Kidney (tissue), 13 donors: ENCODE measurements at regions not wholly inside any gene's neighbourhood (a gene's known extent, or its start where the extent isn't known, plus 50 kb on each side); places are given as distances from the start of the nearest gene placed in this dataset.
"Not testable (repeated sequence)": the region's sequence is repeated elsewhere in the genome, so short reads cannot be mapped to it uniquely, and the experiment has no call there.

ENCODE experiments used
- DNase-seq, 5 donors: peaks; one replicate each; pipeline ENCODE4 v3.0.0-alpha.2; 2013 to 2020
- FAIRE-seq: peaks from 2 replicates; lab custom pipeline; 2012; peaks lifted over from hg19 to GRCh38; lab: Jason Lieb, UNC
- H3K27ac ChIP-seq, 2 donors: one replicate each; pipeline ENCODE4 v1.7.0; 2013; ENCODE audit warnings: low read depth in 2 of 2, low read length in 2 of 2, inconsistent platforms in 1 of 2
- H3K27me3 ChIP-seq: one replicate; pipeline ENCODE4 v1.7.1; 2013; ENCODE audit warnings: low read length, inconsistent platforms; ENCODE audit not compliant: control insufficient read depth, insufficient read depth
- H3K36me3 ChIP-seq, 3 donors: one replicate each; pipeline versions ENCODE4 v1.7.0 to v1.7.1; 2013; ENCODE audit warnings: low read length in 3 of 3, control low read depth in 1 of 3, inconsistent platforms in 1 of 3; ENCODE audit not compliant: insufficient read depth in 3 of 3, control insufficient read depth in 2 of 3
- H3K4me1 ChIP-seq, 3 donors: one replicate each; pipeline versions ENCODE4 v1.7.0 to v1.7.1; 2013; ENCODE audit warnings: low read length in 3 of 3, inconsistent platforms in 1 of 3, low read depth in 1 of 3; ENCODE audit not compliant: control insufficient read depth in 2 of 3, insufficient read depth in 2 of 3
- H3K4me3 ChIP-seq, 3 donors: one replicate each; pipeline versions ENCODE4 v1.7.0 to v1.8.1; 2013; ENCODE audit warnings: low read length in 3 of 3, control low read depth in 1 of 3, inconsistent platforms in 1 of 3
- H3K9ac ChIP-seq, 3 donors: one replicate each; pipeline versions ENCODE4 v1.7.0 to v1.7.1; 2013; ENCODE audit warnings: low read length in 3 of 3, control low read depth in 1 of 3, inconsistent platforms in 1 of 3
- H3K9me3 ChIP-seq, 3 donors: one replicate each; pipeline versions ENCODE4 v1.7.0 to v1.7.1; 2013; ENCODE audit warnings: low read length in 3 of 3, control low read depth in 1 of 3, inconsistent platforms in 1 of 3; ENCODE audit not compliant: control insufficient read depth in 2 of 3, insufficient read depth in 1 of 3
- intact Hi-C: fragments of 100-400 bp; cut with DNase I; formaldehyde crosslinking; loops from one replicate; pipeline ENCODE4 v1.11.1; 2022
- TF ChIP-seq, protein P1 (sequence below): IDR thresholded peaks from 3 replicates; pipeline ENCODE4 v1.5.1; 2012; ENCODE audit warnings: mild to moderate bottlenecking, moderate library complexity, borderline replicate concordance; ENCODE audit not compliant: insufficient read depth; ENCODE audit errors: extremely low read depth
- donor health status: control.
- donor health status: control.
- donor health status: control.
- donor health status: control.
- donor health status: control.
- donor health status: DM: yes; HTN: yes; CAD: no.
- donor health status: Normal renal cell carcinoma (clear cell type).

DNA sequence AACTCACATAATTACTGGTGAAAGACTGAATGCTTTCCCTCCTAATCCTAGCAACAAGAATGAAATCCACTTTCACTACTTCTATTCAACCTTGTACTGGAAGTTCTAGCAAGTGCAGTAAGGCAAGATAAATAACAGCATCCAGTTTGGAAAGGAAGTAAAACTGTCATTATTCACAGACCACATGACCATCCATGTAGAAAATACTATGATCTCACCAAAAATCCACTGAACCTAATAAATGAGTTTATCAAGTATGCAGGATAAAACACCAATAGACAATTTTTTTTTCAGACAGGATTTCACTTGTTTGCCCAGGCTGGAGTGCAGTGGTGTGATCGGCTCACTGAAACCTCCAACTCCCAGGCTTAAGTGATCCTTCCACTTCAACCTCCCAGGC lies 117.7 kb downstream of the TMEM167A start:
- DNase-seq (no peak), FAIRE-seq (no peak)
- H3K9ac ChIP-seq: no peak overlapping the region
- H3K4me1 ChIP-seq: no peaks in the 10 kb centered on the region
- no peak overlapping the region for H3K27ac ChIP-seq
- no peak overlapping the region for H3K4me3 ChIP-seq
- intact Hi-C loops: no loop called here
- no peaks in the 10 kb centered on the region for H3K9me3 ChIP-seq
- TF ChIP-seq, protein P1, sequence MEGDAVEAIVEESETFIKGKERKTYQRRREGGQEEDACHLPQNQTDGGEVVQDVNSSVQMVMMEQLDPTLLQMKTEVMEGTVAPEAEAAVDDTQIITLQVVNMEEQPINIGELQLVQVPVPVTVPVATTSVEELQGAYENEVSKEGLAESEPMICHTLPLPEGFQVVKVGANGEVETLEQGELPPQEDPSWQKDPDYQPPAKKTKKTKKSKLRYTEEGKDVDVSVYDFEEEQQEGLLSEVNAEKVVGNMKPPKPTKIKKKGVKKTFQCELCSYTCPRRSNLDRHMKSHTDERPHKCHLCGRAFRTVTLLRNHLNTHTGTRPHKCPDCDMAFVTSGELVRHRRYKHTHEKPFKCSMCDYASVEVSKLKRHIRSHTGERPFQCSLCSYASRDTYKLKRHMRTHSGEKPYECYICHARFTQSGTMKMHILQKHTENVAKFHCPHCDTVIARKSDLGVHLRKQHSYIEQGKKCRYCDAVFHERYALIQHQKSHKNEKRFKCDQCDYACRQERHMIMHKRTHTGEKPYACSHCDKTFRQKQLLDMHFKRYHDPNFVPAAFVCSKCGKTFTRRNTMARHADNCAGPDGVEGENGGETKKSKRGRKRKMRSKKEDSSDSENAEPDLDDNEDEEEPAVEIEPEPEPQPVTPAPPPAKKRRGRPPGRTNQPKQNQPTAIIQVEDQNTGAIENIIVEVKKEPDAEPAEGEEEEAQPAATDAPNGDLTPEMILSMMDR: no peak
- H3K36me3 ChIP-seq: no peaks in the 10 kb centered on the region
- no peaks in the 10 kb centered on the region for H3K27me3 ChIP-seq

- Histone ChIP-seq H3K9ac (no peak overlapping the region), H3K4me1 (no peaks in the 10 kb centered on the region), H3K9me3 (no peaks in the 10 kb centered on the region), H3K27me3 (no peaks in the 10 kb centered on the region), H3K4me3 (no peak overlapping the region), H3K36me3 (no peaks in the 10 kb centered on the region), H3K27ac (no peak overlapping the region)
- intact Hi-C loops: no loop called here
- no peak for DNase-seq
- TF ChIP-seq, protein P1: no peak
- no peak for FAIRE-seq
Measured at GRCh38 chr5:82956600-82956999, 120.6 kb downstream of the TMEM167A start.

DNA sequence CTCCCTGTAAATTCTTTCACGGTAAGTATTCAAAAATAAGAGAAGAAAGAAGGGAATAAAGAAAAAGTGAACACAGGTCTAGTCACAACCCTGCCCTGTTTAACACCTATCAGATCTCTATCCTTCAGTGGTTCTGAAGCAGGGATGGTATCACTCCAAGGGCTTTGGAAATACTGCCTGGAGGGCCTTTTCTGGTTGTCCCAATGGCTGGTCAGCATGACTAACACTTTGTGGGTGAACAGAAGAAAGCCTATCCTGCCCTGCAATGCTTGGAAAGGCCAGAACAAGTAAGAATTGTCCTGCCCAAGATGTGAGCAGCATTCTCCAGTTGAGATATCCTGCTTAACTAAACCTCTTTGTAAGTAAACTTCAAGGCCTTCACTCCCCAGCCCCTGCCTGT lies 124.9 kb downstream of the TMEM167A start:
- FAIRE-seq (no peak), DNase-seq (no peak)
- Histone ChIP-seq H3K27me3 (no peaks in the 10 kb centered on the region), H3K4me1 (no peaks in the 10 kb centered on the region), H3K4me3 (no peak overlapping the region), H3K36me3 (no peaks in the 10 kb centered on the region), H3K9me3 (no peaks in the 10 kb centered on the region), H3K27ac (no peak overlapping the region), H3K9ac (no peak overlapping the region)
- intact Hi-C loops: no loop called here
- TF ChIP-seq, protein P1: no peak

DNA sequence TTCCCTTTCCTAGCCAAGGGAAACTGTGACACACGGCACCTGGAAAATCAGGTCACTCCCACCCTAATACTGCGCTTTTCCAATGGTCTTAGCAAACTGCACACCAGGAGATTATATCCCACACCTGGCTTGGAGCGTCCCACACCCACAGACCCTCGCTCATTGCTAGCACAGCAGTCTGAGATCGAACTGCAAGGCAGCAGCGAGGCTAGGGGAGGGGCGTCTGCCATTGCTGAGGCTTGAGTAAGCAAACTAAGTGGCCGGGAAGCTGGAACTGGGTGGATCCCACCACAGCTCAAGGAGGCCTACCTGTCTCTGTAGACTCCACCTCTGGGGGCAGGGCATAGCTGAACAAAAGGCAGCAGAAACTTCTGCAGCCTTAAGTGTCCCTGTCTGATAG lies 132.9 kb downstream of the TMEM167A start:
- H3K9ac ChIP-seq, H3K4me1 ChIP-seq, DNase-seq, H3K27ac ChIP-seq, H3K36me3 ChIP-seq, FAIRE-seq, intact Hi-C loops, H3K9me3 ChIP-seq, H3K27me3 ChIP-seq, H3K4me3 ChIP-seq: not testable (repeated sequence)
